Lower leg skin (tissue), 4 donors: ENCODE measurements at regions not wholly inside any gene's neighbourhood (a gene's known extent, or its start where the extent isn't known, plus 50 kb on each side); places are given as distances from the start of the nearest gene placed in this dataset.

Experiments
- DNase-seq, 2 donors: peaks; one replicate each; pipeline ENCODE4 v3.0.0-alpha.2; 2019; ENCODE audit warnings: low spot score in 2 of 2
- H3K4me3 ChIP-seq: fragments of 200-600 bp; sonication (generic); 2 replicates; pipeline ENCODE4 v1.5.1; 2017; ENCODE audit warnings: mild to moderate bottlenecking, low read depth; ENCODE audit not compliant: poor library complexity, severe bottlenecking
- POLR2A ChIP-seq, 2 donors: fragments of 450-650 bp; IDR thresholded peaks; one replicate each; pipeline ENCODE4 v1.6.1; 2016 to 2017; ENCODE audit warnings: antibody characterized with exemption in 2 of 2, mild to moderate bottlenecking in 1 of 2, moderate library complexity in 1 of 2
- WGBS, 2 donors: methylation state at CpG; one replicate each; pipeline ENCODE4 v1.1.5; 2018; 5-methylcytosine and 5-hydroxymethylcytosine counted together
- intact Hi-C: fragments of 100-400 bp; cut with DNase I; formaldehyde crosslinking; loops from one replicate; pipeline ENCODE4 v1.15.0; 2023; ENCODE audit warnings: low total_unique reads
- TF ChIP-seq, protein P1 (sequence below), 3 donors: fragments of 450-650 bp; IDR thresholded peaks; one replicate each; pipeline ENCODE4 v1.5.1; 2016; ENCODE audit warnings: antibody characterized with exemption in 3 of 3, mild to moderate bottlenecking in 3 of 3, moderate library complexity in 2 of 3

DNA sequence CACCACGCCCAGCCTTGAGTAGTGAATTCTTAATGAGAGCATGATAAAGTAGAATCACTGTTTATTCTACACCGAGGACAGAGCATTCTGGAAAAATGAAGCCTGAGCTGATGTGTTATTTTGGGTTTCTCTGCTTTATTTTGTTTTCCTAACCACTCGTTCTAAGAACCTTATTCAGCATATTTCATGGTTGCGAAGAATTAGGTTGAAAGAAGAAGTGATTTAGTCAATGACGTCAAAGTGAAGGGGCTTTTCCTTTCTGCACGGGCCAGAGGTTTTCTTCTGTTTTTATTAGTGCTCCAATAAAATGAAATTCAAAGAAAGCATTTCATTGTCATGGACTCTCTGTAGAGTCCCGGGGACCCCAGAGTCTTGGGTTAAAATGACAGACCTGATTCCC, 178.5 kb downstream of the MAF start:
- intact Hi-C loops: no loop called here
- DNase-seq: no peak
- TF ChIP-seq POLR2A (IDR thresholded peaks at IDR 0.05): no peak
- TF ChIP-seq, protein P1, sequence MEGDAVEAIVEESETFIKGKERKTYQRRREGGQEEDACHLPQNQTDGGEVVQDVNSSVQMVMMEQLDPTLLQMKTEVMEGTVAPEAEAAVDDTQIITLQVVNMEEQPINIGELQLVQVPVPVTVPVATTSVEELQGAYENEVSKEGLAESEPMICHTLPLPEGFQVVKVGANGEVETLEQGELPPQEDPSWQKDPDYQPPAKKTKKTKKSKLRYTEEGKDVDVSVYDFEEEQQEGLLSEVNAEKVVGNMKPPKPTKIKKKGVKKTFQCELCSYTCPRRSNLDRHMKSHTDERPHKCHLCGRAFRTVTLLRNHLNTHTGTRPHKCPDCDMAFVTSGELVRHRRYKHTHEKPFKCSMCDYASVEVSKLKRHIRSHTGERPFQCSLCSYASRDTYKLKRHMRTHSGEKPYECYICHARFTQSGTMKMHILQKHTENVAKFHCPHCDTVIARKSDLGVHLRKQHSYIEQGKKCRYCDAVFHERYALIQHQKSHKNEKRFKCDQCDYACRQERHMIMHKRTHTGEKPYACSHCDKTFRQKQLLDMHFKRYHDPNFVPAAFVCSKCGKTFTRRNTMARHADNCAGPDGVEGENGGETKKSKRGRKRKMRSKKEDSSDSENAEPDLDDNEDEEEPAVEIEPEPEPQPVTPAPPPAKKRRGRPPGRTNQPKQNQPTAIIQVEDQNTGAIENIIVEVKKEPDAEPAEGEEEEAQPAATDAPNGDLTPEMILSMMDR (IDR thresholded peaks at IDR 0.05): no peak
- no peak overlapping the region for H3K4me3 ChIP-seq
- WGBS, 2 donors: 92 to 94% methylated on average over 7 of the region's 7 CpGs

DNA sequence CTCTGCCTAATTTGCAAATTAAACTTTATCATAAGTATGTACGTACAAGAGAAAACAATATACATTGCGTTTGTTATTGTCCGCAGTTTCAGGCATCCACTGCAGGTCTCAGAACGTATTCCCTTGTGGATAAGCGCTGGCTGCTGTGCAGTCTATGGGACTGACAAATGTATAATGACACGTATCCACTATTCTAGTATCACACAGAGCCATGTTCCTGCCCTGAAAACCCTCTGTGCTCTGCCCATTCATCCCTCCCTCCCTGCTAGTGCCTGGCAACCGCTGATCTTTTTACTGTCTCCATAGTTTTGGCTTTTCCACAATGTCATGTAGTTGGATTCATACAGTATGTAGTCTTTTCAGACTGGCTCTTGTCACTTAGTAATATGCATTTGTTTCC, 179.4 kb downstream of the MAF start:
- intact Hi-C loops: no loop called here
- 94 to 96% methylated on average over 7 of the region's 7 CpGs for WGBS, 2 donors
- no peak overlapping the region for H3K4me3 ChIP-seq
- TF ChIP-seq POLR2A (IDR thresholded peaks at IDR 0.05): no peak
- TF ChIP-seq, protein P1 (IDR thresholded peaks at IDR 0.05): no peak
- DNase-seq: no peak

DNA sequence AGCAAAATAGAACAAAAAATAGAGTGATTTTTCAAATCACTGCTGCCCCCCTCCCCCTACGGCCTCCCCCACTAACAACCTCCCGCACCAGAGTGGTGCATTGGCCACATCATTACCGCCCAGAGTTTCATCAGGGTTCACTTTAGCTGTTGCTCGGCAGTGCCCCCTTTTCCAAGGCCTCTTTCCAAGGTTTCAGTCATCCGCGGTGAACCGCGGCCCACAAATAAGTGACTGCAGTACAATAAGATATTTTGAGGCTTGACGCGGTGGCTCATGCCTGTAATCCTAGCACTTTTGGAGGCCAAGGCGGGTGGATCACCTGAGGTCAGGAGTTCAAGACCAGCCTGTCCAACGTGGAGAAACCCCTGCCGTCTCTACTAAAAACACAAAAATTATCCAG, 180.0 kb downstream of the MAF start:
- TF ChIP-seq POLR2A (IDR thresholded peaks at IDR 0.05): no peak
- TF ChIP-seq, protein P1 (IDR thresholded peaks at IDR 0.05): no peak
- intact Hi-C loops: no loop called here
- WGBS, 2 donors: 96% methylated on average over 13 of the region's 13 CpGs
- no peak overlapping the region for H3K4me3 ChIP-seq
- DNase-seq: no peak

DNA sequence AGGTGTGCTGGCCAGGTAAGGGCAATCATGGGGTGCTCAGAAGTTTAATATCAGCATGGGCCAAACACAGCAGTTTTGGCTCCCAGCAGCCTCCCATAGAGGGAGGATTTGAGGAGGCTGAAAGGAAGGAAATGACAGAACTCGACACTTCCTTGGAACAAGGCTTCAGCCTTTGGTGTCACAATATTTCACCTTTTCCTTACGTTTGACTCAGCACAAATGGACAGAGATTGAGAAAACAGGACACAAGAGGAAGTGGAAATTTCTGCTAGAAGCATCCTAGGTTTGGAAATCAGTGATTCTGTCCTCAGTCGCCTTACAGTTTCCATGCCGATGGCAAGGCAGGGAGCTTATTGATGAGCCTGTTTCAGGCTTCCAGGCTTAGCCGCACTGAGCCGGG, 181.4 kb downstream of the MAF start:
- no peak overlapping the region for H3K4me3 ChIP-seq
- DNase-seq: no peak
- TF ChIP-seq POLR2A (IDR thresholded peaks at IDR 0.05): no peak
- TF ChIP-seq, protein P1 (IDR thresholded peaks at IDR 0.05): no peak
- intact Hi-C loops: no loop called here
- 78 to 84% methylated on average over 6 of the region's 6 CpGs for WGBS, 2 donors

DNA sequence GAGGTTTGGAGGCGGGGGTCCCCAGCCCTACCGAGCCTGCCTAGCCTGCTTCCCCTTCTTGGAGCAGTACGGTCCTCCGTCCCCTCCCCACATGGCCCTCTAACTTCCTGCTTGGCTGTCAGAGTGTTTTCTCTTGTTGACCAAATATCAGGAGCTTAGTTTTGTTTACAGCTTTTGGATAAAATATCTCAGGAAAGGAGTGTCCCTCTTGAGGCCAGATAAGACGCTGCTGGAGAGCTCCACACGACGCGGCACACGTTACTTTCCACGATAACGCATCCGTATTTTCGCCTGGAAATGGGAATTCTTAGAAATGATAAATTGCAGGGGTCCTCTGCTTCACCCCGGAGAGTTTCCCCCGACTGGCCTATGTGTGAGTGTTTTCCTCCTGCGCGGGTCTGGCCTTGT, 182.9 kb downstream of the MAF start:
- DNase-seq: no peak
- no peak overlapping the region for H3K4me3 ChIP-seq
- TF ChIP-seq, protein P1 (IDR thresholded peaks at IDR 0.05): no peak
- no peak for TF ChIP-seq POLR2A (IDR thresholded peaks at IDR 0.05)
- intact Hi-C loops: no loop called here
- WGBS, 2 donors: 73 to 80% methylated on average over 17 of the region's 17 CpGs

DNA sequence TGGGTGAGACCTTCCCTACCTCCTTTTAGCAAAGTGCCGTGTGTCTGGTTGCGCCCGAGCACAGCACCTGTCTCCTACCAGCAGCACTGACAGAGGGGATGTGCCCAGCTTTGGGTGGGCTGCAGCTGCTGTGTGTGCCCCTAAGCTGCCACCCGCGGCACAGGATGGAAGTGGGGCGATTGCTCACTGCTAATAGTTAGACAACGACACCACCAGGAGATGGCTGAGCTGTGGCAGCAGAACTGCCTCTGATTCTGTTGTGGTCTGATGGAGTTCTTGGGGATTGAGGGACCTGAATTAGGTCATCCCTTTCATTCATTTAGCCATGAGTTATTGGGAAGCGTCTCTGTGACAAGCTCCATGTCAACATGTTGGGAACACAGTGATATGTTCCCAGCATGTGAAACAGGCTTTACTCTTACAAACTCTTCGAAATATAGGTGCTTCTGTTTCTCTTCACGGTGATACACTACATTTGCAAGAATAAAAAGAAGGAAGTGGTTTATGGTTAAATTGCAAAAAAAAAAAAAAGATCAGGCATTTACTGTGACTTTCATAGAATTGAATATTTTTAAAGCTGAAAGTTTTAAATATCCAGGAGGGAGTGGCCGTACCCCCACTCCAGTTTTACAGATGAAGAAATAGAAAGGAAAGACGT, 184.4 kb downstream of the MAF start:
- no peak overlapping the region for H3K4me3 ChIP-seq
- no peak for TF ChIP-seq POLR2A (IDR thresholded peaks at IDR 0.05)
- TF ChIP-seq, protein P1 (IDR thresholded peaks at IDR 0.05): no peak
- DNase-seq: no peak
- intact Hi-C loops: no loop called here
- 76 to 89% methylated on average over 12 of the region's 12 CpGs for WGBS, 2 donors
